IMR-90 (cell line): ENCODE measurements at regions not wholly inside any gene's neighbourhood (a gene's known extent, or its start where the extent isn't known, plus 50 kb on each side); places are given as distances from the start of the nearest gene placed in this dataset.

Experiments used
- ATAC-seq: fragments of 200-7000 bp; cut with Tn5 transposase; 2 replicates; pipeline ENCODE4 v1.9.1; 2020; ENCODE audit warnings: low read depth, mild to moderate bottlenecking, moderate library complexity
- BruUV-seq: library from RNA; stranded (reverse); fragments of 400-500 nt; replicated peaks from 2 replicates; lab custom pipeline; 2021; lab: Mats Ljungman, UMichigan
- CTCF ChIA-PET: fragments of 300-600 bp; formaldehyde crosslinking; extraction: SDS; loops from one replicate; lab custom pipeline; 2021; ENCODE audit warnings: antibody characterized with exemption; lab: Yijun Ruan, JAX
- POLR2A ChIA-PET: fragments of 300-600 bp; sonication (Branson Sonifier 250); formaldehyde crosslinking; loops from one replicate; lab custom pipeline; 2022; ENCODE audit warnings: antibody characterized with exemption; ENCODE audit not compliant: unreplicated experiment; lab: Charles Lee
- DNase-seq: peaks from one replicate; pipeline ENCODE4 v3.0.0; 2013
- H2AFZ ChIP-seq: replicated peaks from 2 replicates; pipeline ENCODE3; 2013; ENCODE audit warnings: low read length, mild to moderate bottlenecking; ENCODE audit not compliant: poor library complexity
- H2AK5ac ChIP-seq: 2 replicates; pipeline ENCODE4 v1.6.1; 2013; ENCODE audit warnings: low read depth, low read length, inconsistent platforms
- H2AK9ac ChIP-seq: replicated peaks from 2 replicates; pipeline ENCODE3; 2013; ENCODE audit warnings: mild to moderate bottlenecking, low read depth, low read length, moderate library complexity; ENCODE audit not compliant: poor library complexity
- H2BK120ac ChIP-seq: 2 replicates; pipeline ENCODE4 v1.6.1; 2013; ENCODE audit warnings: low read depth, low read length, inconsistent platforms
- H2BK15ac ChIP-seq: 3 replicates; pipeline ENCODE4 v1.6.1; 2013; ENCODE audit warnings: low read depth, low read length, inconsistent platforms
- H2BK20ac ChIP-seq: 2 replicates; pipeline ENCODE4 v1.6.1; 2013; ENCODE audit warnings: low read depth, mild to moderate bottlenecking, inconsistent platforms, low read length, moderate library complexity
- H2BK5ac ChIP-seq: 2 replicates; pipeline ENCODE4 v1.6.1; 2013; ENCODE audit warnings: mild to moderate bottlenecking, low read depth, low read length, inconsistent platforms; ENCODE audit not compliant: poor library complexity, severe bottlenecking
- H3K14ac ChIP-seq: replicated peaks from 2 replicates; pipeline ENCODE4 v1.6.1; 2013; ENCODE audit warnings: low read depth, low read length, inconsistent platforms
- H3K18ac ChIP-seq: 2 replicates; pipeline ENCODE4 v1.6.1; 2013; ENCODE audit warnings: low read depth, low read length, control low read depth
- H3K23ac ChIP-seq: 2 replicates; pipeline ENCODE4 v1.6.1; 2013; ENCODE audit warnings: low read depth, low read length, inconsistent platforms
- H3K27ac ChIP-seq: 2 replicates; pipeline ENCODE4 v1.5.1; 2013; ENCODE audit warnings: mild to moderate bottlenecking, control low read depth, low read length; ENCODE audit not compliant: insufficient read depth
- H3K27me3 ChIP-seq: 2 replicates; pipeline ENCODE4 v1.6.1; 2013; ENCODE audit warnings: low read length; ENCODE audit not compliant: control insufficient read depth, insufficient read depth
- H3K36me3 ChIP-seq: 2 replicates; pipeline ENCODE4 v1.6.1; 2013; ENCODE audit warnings: low read length, mixed read lengths; ENCODE audit not compliant: control insufficient read depth, insufficient read depth
- H3K4ac ChIP-seq: 2 replicates; pipeline ENCODE4 v1.6.1; 2013; ENCODE audit warnings: low read depth, low read length, inconsistent platforms
- H3K4me1 ChIP-seq: 2 replicates; pipeline ENCODE4 v1.6.1; 2013; ENCODE audit warnings: low read length, mixed read lengths; ENCODE audit not compliant: control insufficient read depth, insufficient read depth
- H3K4me2 ChIP-seq: 2 replicates; pipeline ENCODE4 v1.6.1; 2013; ENCODE audit warnings: low read depth, mild to moderate bottlenecking, control low read depth, low read length, moderate library complexity
- H3K4me3 ChIP-seq: 2 replicates; pipeline ENCODE4 v1.5.1; 2013; ENCODE audit warnings: low read depth, mild to moderate bottlenecking, control low read depth, low read length, moderate library complexity; ENCODE audit not compliant: insufficient read depth
- H3K56ac ChIP-seq: 2 replicates; pipeline ENCODE4 v1.6.1; 2013; ENCODE audit warnings: low read length, inconsistent platforms; ENCODE audit not compliant: insufficient read depth; ENCODE audit errors: extremely low read depth
- H3K79me1 ChIP-seq, 2 experiments: 2 replicates each; pipeline ENCODE4 v1.6.1; 2013; ENCODE audit warnings: low read length in 2 of 2, inconsistent platforms in 1 of 2, low read depth in 1 of 2
- H3K9ac ChIP-seq: 2 replicates; pipeline ENCODE4 v1.6.1; 2013; ENCODE audit warnings: low read depth, low read length, control low read depth
- H3K9me1 ChIP-seq: 2 replicates; pipeline ENCODE4 v1.6.1; 2013; ENCODE audit warnings: low read length, inconsistent platforms; ENCODE audit not compliant: insufficient read depth
- H3K9me3 ChIP-seq: 2 replicates; pipeline ENCODE4 v1.6.1; 2013; ENCODE audit warnings: low read length; ENCODE audit not compliant: control insufficient read depth, insufficient read depth
- H4K20me1 ChIP-seq: 2 replicates; pipeline ENCODE4 v1.6.1; 2013; ENCODE audit warnings: low read length, inconsistent platforms; ENCODE audit not compliant: insufficient read depth
- H4K5ac ChIP-seq: 2 replicates; pipeline ENCODE4 v1.6.1; 2013; ENCODE audit warnings: mild to moderate bottlenecking, low read depth, low read length, control low read depth
- H4K8ac ChIP-seq, 2 experiments: 2 replicates each; pipeline ENCODE4 v1.6.1; 2013; ENCODE audit warnings: low read depth in 2 of 2, low read length in 2 of 2, control low read depth in 1 of 2, inconsistent platforms in 1 of 2
- H4K91ac ChIP-seq: 2 replicates; pipeline ENCODE4 v1.6.1; 2013; ENCODE audit warnings: low read depth, low read length, inconsistent platforms; ENCODE audit not compliant: insufficient read depth
- BHLHE40 ChIP-seq: fragments of 150-350 bp; IDR thresholded peaks from 2 replicates; pipeline ENCODE4 v1.6.1; 2016; ENCODE audit warnings: mild to moderate bottlenecking, low read depth, low read length
- CEBPB ChIP-seq: IDR thresholded peaks from 2 replicates; pipeline ENCODE4 v1.6.1; 2012; ENCODE audit warnings: low read depth, low read length, improper control_type of control experiment
- CHD1 ChIP-seq: IDR thresholded peaks from 2 replicates; pipeline ENCODE4 v1.6.1; 2012; ENCODE audit warnings: low read depth, low read length, improper control_type of control experiment
- CTCF ChIP-seq: conservative IDR thresholded peaks from 2 replicates; pipeline ENCODE4 v1.5.1; 2012; ENCODE audit warnings: mild to moderate bottlenecking, low read depth, low read length, improper control_type of control experiment
- ELK1 ChIP-seq: fragments of 150-350 bp; IDR thresholded peaks from 2 replicates; pipeline ENCODE4 v1.6.1; 2016; ENCODE audit warnings: low read depth, mild to moderate bottlenecking, low read length, moderate library complexity, borderline replicate concordance
- FOS ChIP-seq: fragments of 150-350 bp; IDR thresholded peaks from 2 replicates; pipeline ENCODE4 v1.6.1; 2016; ENCODE audit warnings: low read depth, low read length
- MAFK ChIP-seq: IDR thresholded peaks from 2 replicates; pipeline ENCODE4 v1.6.1; 2012; ENCODE audit warnings: low read depth, low read length, improper control_type of control experiment
- MAZ ChIP-seq: IDR thresholded peaks from 2 replicates; pipeline ENCODE4 v1.6.1; 2012; ENCODE audit warnings: low read depth, mild to moderate bottlenecking, low read length, improper control_type of control experiment, moderate library complexity, borderline replicate concordance
- MXI1 ChIP-seq: IDR thresholded peaks from 2 replicates; pipeline ENCODE4 v1.6.1; 2012; ENCODE audit warnings: low read depth, mild to moderate bottlenecking, low read length, moderate library complexity, borderline replicate concordance
- NFE2L2 ChIP-seq: fragments of 150-350 bp; IDR thresholded peaks from 2 replicates; pipeline ENCODE4 v1.6.1; 2016; ENCODE audit warnings: low read depth, mild to moderate bottlenecking, low read length
- POLR2A ChIP-seq: IDR thresholded peaks from 2 replicates; pipeline ENCODE4 v1.6.1; 2012; ENCODE audit warnings: mild to moderate bottlenecking, low read depth, low read length
- RAD21 ChIP-seq: IDR thresholded peaks from 2 replicates; pipeline ENCODE4 v1.6.1; 2012; ENCODE audit warnings: low read length, improper control_type of control experiment
- RCOR1 ChIP-seq: IDR thresholded peaks from 2 replicates; pipeline ENCODE4 v1.6.1; 2012; ENCODE audit warnings: mild to moderate bottlenecking, low read length, improper control_type of control experiment; ENCODE audit not compliant: insufficient replicate concordance
- RFX5 ChIP-seq: IDR thresholded peaks from 2 replicates; pipeline ENCODE4 v1.8.0; 2012; ENCODE audit warnings: low read depth, mild to moderate bottlenecking, low read length, moderate library complexity
- SMC3 ChIP-seq: fragments of 150-350 bp; IDR thresholded peaks from 2 replicates; pipeline ENCODE4 v1.6.1; 2016; ENCODE audit warnings: low read depth, mild to moderate bottlenecking, antibody characterized with exemption, low read length, moderate library complexity
- USF2 ChIP-seq: fragments of 150-350 bp; IDR thresholded peaks from 2 replicates; pipeline ENCODE4 v1.6.1; 2017; ENCODE audit warnings: mild to moderate bottlenecking, antibody characterized with exemption, low read length, low read depth
- WGBS, 2 experiments: methylation state at CpG; one replicate each; pipeline versions ENCODE4 v1.1.5 to v1.1.7; 2013; ENCODE audit warnings: missing lambda C conversion rate in 2 of 2; ENCODE audit not compliant: insufficient read length in 1 of 2; ENCODE audit errors: extremely low coverage in 2 of 2; 5-methylcytosine and 5-hydroxymethylcytosine counted together
- dilution Hi-C: fragments of 300-500 bp; cut with HindIII; formaldehyde crosslinking; loops from one replicate; pipeline ENCODE4 v1.14.3; 2018; ENCODE audit warnings: low sequenced_read_pairs; ENCODE audit not compliant: unreplicated experiment
- in situ Hi-C: fragments of 300-500 bp; cut with MboI; formaldehyde crosslinking; loops from 3 replicates; pipeline ENCODE4 v1.14.3; 2019; ENCODE audit warnings: low sequenced_read_pairs, inconsistent platforms, mixed read lengths
- intact Hi-C: fragments of 100-400 bp; cut with micrococcal nuclease; formaldehyde crosslinking; loops from 2 replicates; pipeline ENCODE4 v1.10.0; 2022

- no peaks in the 10 kb centered on the region for H3K9me3 ChIP-seq
- BruUV-seq = no TSS peak
- H3K9me1 ChIP-seq = no peaks in the 10 kb centered on the region
- no peak overlapping the region for H3K56ac ChIP-seq
- no peaks in the 10 kb centered on the region for H4K20me1 ChIP-seq
- H2BK120ac ChIP-seq = no peak overlapping the region
- no peak overlapping the region for H3K27ac ChIP-seq
- intact Hi-C loops = no loop called here
- H3K4me1 ChIP-seq = no peaks in the 10 kb centered on the region
- ChIA-PET POLR2A (no interaction called here), CTCF (no interaction called here)
- no peak overlapping the region for H2BK20ac ChIP-seq
- H3K4me3 ChIP-seq = no peak overlapping the region
- H3K9ac ChIP-seq = no peak overlapping the region
- no peak for ATAC-seq
- H3K14ac ChIP-seq = no peak overlapping the region
- H3K79me1 ChIP-seq = no peaks in the 10 kb centered on the region
- no peak overlapping the region for H4K8ac ChIP-seq
- H2BK5ac ChIP-seq = no peak overlapping the region
- dilution Hi-C loops = no loop called here
- no peak overlapping the region for H3K23ac ChIP-seq
- no CpG with 5 or more reads among the region's 3 CpGs for WGBS, 2 experiments
- no peaks in the 10 kb centered on the region for H3K27me3 ChIP-seq
- no peak overlapping the region for H3K4me2 ChIP-seq
- no peak overlapping the region for H4K91ac ChIP-seq
- no peak overlapping the region for H4K5ac ChIP-seq
- no peaks in the 10 kb centered on the region for H3K36me3 ChIP-seq
- TF ChIP-seq SMC3 (no peak), MAZ (no peak), ELK1 (no peak), CEBPB (no peak), RFX5 (no peak), BHLHE40 (no peak), NFE2L2 (no peak), RAD21 (no peak), MAFK (no peak), POLR2A (no peak), CTCF (no peak), MXI1 (no peak), RCOR1 (no peak), USF2 (no peak), CHD1 (no peak), FOS (no peak)
- H2AK5ac ChIP-seq = no peak overlapping the region
- no peak overlapping the region for H2AFZ ChIP-seq
- H2AK9ac ChIP-seq = no peak overlapping the region
- in situ Hi-C loops = no loop called here
- H2BK15ac ChIP-seq = no peak overlapping the region
- no peak overlapping the region for H3K4ac ChIP-seq
- H3K18ac ChIP-seq = no peak overlapping the region
- DNase-seq = no peak
Measured at GRCh38 chrX:109281483-109282275, 200.2 kb downstream of the GUCY2F start.
